Smooth muscle cell (in vitro differentiated cells): ENCODE measurements at regions not wholly inside any gene's neighbourhood (a gene's known extent, or its start where the extent isn't known, plus 50 kb on each side); places are given as distances from the start of the nearest gene placed in this dataset.

Experiments used
- DNase-seq: peaks from one replicate; lab custom pipeline; 2025; ENCODE audit not compliant: unreplicated experiment; lab: John Stamatoyannopoulos, UW
- H2AFZ ChIP-seq: fragments of 200-600 bp; sonication (generic); 2 replicates; pipeline ENCODE4 v1.6.0; 2016; ENCODE audit warnings: antibody characterized with exemption, low read depth, mild to moderate bottlenecking
- H3F3A ChIP-seq: fragments of 200-600 bp; sonication (generic); 2 replicates; pipeline ENCODE4 v1.6.0; 2017; ENCODE audit warnings: antibody characterized with exemption, low read depth
- H3K27ac ChIP-seq: fragments of 200-600 bp; sonication (generic); 2 replicates; pipeline ENCODE4 v1.5.1; 2016; ENCODE audit warnings: low read depth, mild to moderate bottlenecking
- H3K27me3 ChIP-seq: fragments of 200-600 bp; sonication (generic); 2 replicates; pipeline ENCODE4 v1.6.1; 2016; ENCODE audit warnings: low read depth, mild to moderate bottlenecking
- H3K36me3 ChIP-seq: fragments of 200-600 bp; sonication (generic); 2 replicates; pipeline ENCODE4 v1.5.1; 2016; ENCODE audit warnings: low read depth
- H3K4me1 ChIP-seq: fragments of 200-600 bp; sonication (generic); 2 replicates; pipeline ENCODE4 v1.5.1; 2016; ENCODE audit warnings: low read depth
- H3K4me2 ChIP-seq: fragments of 200-600 bp; sonication (generic); 2 replicates; pipeline ENCODE4 v1.6.0; 2016; ENCODE audit warnings: mild to moderate bottlenecking
- H3K4me3 ChIP-seq: fragments of 200-600 bp; sonication (generic); 2 replicates; pipeline ENCODE4 v1.5.1; 2016; ENCODE audit warnings: mild to moderate bottlenecking
- H3K79me2 ChIP-seq: fragments of 200-600 bp; sonication (generic); 2 replicates; pipeline ENCODE4 v1.6.0; 2016; ENCODE audit warnings: low read depth, mild to moderate bottlenecking
- H3K9ac ChIP-seq: fragments of 200-600 bp; sonication (generic); 2 replicates; pipeline ENCODE4 v1.6.0; 2016; ENCODE audit warnings: low read depth
- H3K9me3 ChIP-seq: fragments of 200-600 bp; sonication (generic); replicated peaks from 2 replicates; pipeline ENCODE4 v1.5.1; 2016; ENCODE audit warnings: low read depth
- H4K20me1 ChIP-seq: fragments of 200-600 bp; sonication (generic); 2 replicates; pipeline ENCODE4 v1.6.0; 2016; ENCODE audit warnings: low read depth
- CTCF ChIP-seq: fragments of 200-600 bp; sonication (generic); IDR thresholded peaks from 2 replicates; pipeline ENCODE4 v1.5.1; 2017; ENCODE audit warnings: borderline replicate concordance, mild to moderate bottlenecking, antibody characterized with exemption; ENCODE audit not compliant: insufficient read depth, poor library complexity, severe bottlenecking
- WGBS: methylation state at CpG from one replicate; pipeline ENCODE4 v1.1.7; 2016; ENCODE audit warnings: low lambda C conversion rate; 5-methylcytosine and 5-hydroxymethylcytosine counted together

DNA sequence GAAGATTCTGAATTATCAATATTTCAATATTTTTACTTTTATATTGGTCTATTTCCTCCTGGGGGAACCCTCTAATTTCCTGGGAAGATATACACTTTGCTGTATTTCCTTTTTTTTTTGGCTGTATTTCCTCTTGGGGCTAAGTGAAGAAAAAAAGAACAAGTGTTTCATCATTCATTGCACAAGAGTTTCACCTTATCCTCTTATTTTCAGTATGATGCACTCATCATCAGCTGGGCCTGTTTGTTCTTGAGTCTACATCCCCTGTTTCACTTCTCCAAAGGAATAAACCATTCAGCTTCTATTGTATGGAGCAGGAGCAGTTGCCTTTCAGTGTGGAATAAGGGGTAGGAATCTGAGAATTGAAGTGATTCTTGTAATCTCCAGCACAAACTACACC lies 210.8 kb downstream of the FAM170A start:
- no peaks in the 10 kb centered on the region for H3K4me1 ChIP-seq
- no peaks in the 10 kb centered on the region for H4K20me1 ChIP-seq
- H2AFZ ChIP-seq: no peak overlapping the region
- H3K79me2 ChIP-seq: no peaks in the 10 kb centered on the region
- no peaks in the 10 kb centered on the region for H3K9me3 ChIP-seq
- TF ChIP-seq CTCF: no peak
- H3F3A ChIP-seq: no peaks in the 10 kb centered on the region
- no peaks in the 10 kb centered on the region for H3K36me3 ChIP-seq
- no peak overlapping the region for H3K4me3 ChIP-seq
- no peak overlapping the region for H3K4me2 ChIP-seq
- H3K27me3 ChIP-seq: no peaks in the 10 kb centered on the region
- no peak for DNase-seq
- H3K9ac ChIP-seq: no peak overlapping the region
- no peak overlapping the region for H3K27ac ChIP-seq

DNA sequence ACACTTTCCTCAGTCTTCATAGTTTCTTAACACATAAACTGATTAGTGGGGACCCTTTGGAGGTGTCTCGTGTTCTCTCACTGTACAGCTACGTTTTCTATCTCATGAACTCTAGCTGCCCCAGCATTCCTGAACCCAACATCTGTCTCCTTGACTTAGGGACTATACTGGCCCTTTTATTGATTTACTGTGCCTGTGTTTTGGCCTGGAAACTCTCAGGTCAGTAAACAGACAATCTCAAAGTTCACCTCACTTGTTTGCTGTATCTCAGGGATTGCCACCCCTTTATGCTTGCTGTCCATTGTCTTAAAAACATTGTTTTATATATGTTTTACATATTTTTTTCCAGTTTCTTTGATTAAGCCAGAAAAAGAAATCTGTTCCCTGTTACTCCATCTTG lies 222.8 kb downstream of the FAM170A start:
- Histone ChIP-seq H3K9me3 (no peaks in the 10 kb centered on the region), H3K4me1 (no peaks in the 10 kb centered on the region), H3K27ac (no peak overlapping the region), H3K9ac (no peak overlapping the region), H3F3A (no peaks in the 10 kb centered on the region), H3K36me3 (no peaks in the 10 kb centered on the region), H3K4me2 (no peak overlapping the region), H3K27me3 (no peaks in the 10 kb centered on the region), H3K79me2 (no peaks in the 10 kb centered on the region), H2AFZ (no peak overlapping the region), H3K4me3 (no peak overlapping the region), H4K20me1 (no peaks in the 10 kb centered on the region)
- DNase-seq: no peak
- WGBS: 76% methylated on average over 2 of the region's 2 CpGs
- no peak for TF ChIP-seq CTCF

GRCh38 chr5:119860463-119860862 lies 231.1 kb downstream of the FAM170A start:
- DNase-seq: no peak
- TF ChIP-seq CTCF: no peak
- Histone ChIP-seq H3K79me2 (no peaks in the 10 kb centered on the region), H3K27me3 (no peaks in the 10 kb centered on the region), H3K9ac (no peak overlapping the region), H3F3A (no peaks in the 10 kb centered on the region), H3K36me3 (no peaks in the 10 kb centered on the region), H3K4me3 (no peak overlapping the region), H3K4me2 (no peak overlapping the region), H3K9me3 (no peaks in the 10 kb centered on the region), H4K20me1 (no peaks in the 10 kb centered on the region), H3K27ac (no peak overlapping the region), H2AFZ (no peak overlapping the region), H3K4me1 (no peaks in the 10 kb centered on the region)

GRCh38 chr5:119862619-119863018 lies 233.3 kb downstream of the FAM170A start:
- TF ChIP-seq CTCF: no peak
- 80% methylated on average over 4 of the region's 4 CpGs for WGBS

More at GRCh38 chr5:119862619-119863018, 233.3 kb downstream of the FAM170A start:
- Histone ChIP-seq H3K27me3 (no peaks in the 10 kb centered on the region), H3K79me2 (no peaks in the 10 kb centered on the region), H2AFZ (no peak overlapping the region), H3K4me3 (no peak overlapping the region), H3K4me2 (no peak overlapping the region), H4K20me1 (no peaks in the 10 kb centered on the region), H3K4me1 (no peaks in the 10 kb centered on the region), H3K9me3 (no peaks in the 10 kb centered on the region), H3K36me3 (no peaks in the 10 kb centered on the region), H3F3A (no peaks in the 10 kb centered on the region), H3K9ac (no peak overlapping the region), H3K27ac (no peak overlapping the region)
- DNase-seq: no peak
